Loucy (cell line): ENCODE measurements at regions not wholly inside any gene's neighbourhood (a gene's known extent, or its start where the extent isn't known, plus 50 kb on each side); places are given as distances from the start of the nearest gene placed in this dataset.

Experiments used
- H2AFZ ChIP-seq: fragments of 200-600 bp; sonication (generic); 2 replicates; pipeline ENCODE4 v1.6.0; 2016; ENCODE audit warnings: antibody characterized with exemption, mild to moderate bottlenecking, low read length, moderate library complexity
- H3F3A ChIP-seq: fragments of 200-600 bp; 2 replicates; pipeline ENCODE4 v1.6.0; 2016; ENCODE audit warnings: antibody characterized with exemption, low read depth, mild to moderate bottlenecking
- H3K27me3 ChIP-seq: fragments of 200-600 bp; sonication (generic); 2 replicates; pipeline ENCODE4 v1.6.1; 2014; ENCODE audit warnings: low read length, mild to moderate bottlenecking; ENCODE audit not compliant: insufficient read depth, poor library complexity, severe bottlenecking
- H3K36me3 ChIP-seq: fragments of 200-600 bp; sonication (generic); 2 replicates; pipeline ENCODE4 v1.6.1; 2016; ENCODE audit warnings: low read length; ENCODE audit not compliant: insufficient read depth
- H3K4me1 ChIP-seq: fragments of 200-600 bp; sonication (generic); 2 replicates; pipeline ENCODE4 v1.5.1; 2014; ENCODE audit warnings: low read length, mild to moderate bottlenecking; ENCODE audit not compliant: insufficient read depth, poor library complexity, severe bottlenecking
- H3K4me2 ChIP-seq: fragments of 200-600 bp; sonication (generic); 2 replicates; pipeline ENCODE4 v1.6.0; 2014; ENCODE audit warnings: antibody characterized with exemption, low read length, low read depth, mild to moderate bottlenecking; ENCODE audit not compliant: poor library complexity, severe bottlenecking
- H3K4me3 ChIP-seq: fragments of 200-600 bp; sonication (generic); 2 replicates; pipeline ENCODE4 v1.5.1; 2014; ENCODE audit warnings: low read length, mild to moderate bottlenecking, mixed read lengths; ENCODE audit not compliant: poor library complexity, severe bottlenecking
- H3K79me2 ChIP-seq: fragments of 200-600 bp; sonication (generic); 2 replicates; pipeline ENCODE4 v1.6.1; 2014; ENCODE audit warnings: low read length; ENCODE audit not compliant: insufficient read depth
- H3K9ac ChIP-seq: fragments of 200-600 bp; sonication (generic); 2 replicates; pipeline ENCODE4 v1.6.0; 2014; ENCODE audit warnings: mild to moderate bottlenecking, low read depth, low read length, moderate library complexity; ENCODE audit not compliant: poor library complexity, severe bottlenecking
- H3K9me2 ChIP-seq: fragments of 200-600 bp; sonication (generic); replicated peaks from 2 replicates; pipeline ENCODE4 v1.6.1; 2016; ENCODE audit warnings: low read depth, low read length, mixed read lengths
- H3K9me3 ChIP-seq: fragments of 200-600 bp; sonication (generic); 2 replicates; pipeline ENCODE4 v1.6.1; 2014; ENCODE audit warnings: mild to moderate bottlenecking, antibody characterized with exemption, low read length, low read depth; ENCODE audit not compliant: insufficient read depth
- H4K20me1 ChIP-seq: fragments of 200-600 bp; sonication (generic); 2 replicates; pipeline ENCODE4 v1.6.0; 2014; ENCODE audit warnings: antibody characterized with exemption, low read length, mild to moderate bottlenecking; ENCODE audit not compliant: insufficient read depth, poor library complexity, severe bottlenecking
- EZH2phosphoT487 ChIP-seq: fragments of 200-600 bp; IDR thresholded peaks from 2 replicates; pipeline ENCODE4 v1.6.1; 2018; ENCODE audit warnings: antibody characterized with exemption, mild to moderate bottlenecking, moderate library complexity, borderline replicate concordance
- TF ChIP-seq, protein P1 (sequence below): fragments of 200-600 bp; sonication (generic); conservative IDR thresholded peaks from 2 replicates; pipeline ENCODE4 v1.5.1; 2014; ENCODE audit warnings: mild to moderate bottlenecking, antibody characterized with exemption, low read length

GRCh38 chr5:123879071-123879470 lies 367.1 kb downstream of the CSNK1G3 start:
- Histone ChIP-seq H4K20me1 (no peaks in the 10 kb centered on the region), H3K4me2 (no peak overlapping the region), H3K9me2 (no peaks in the 10 kb centered on the region), H3K9ac (no peak overlapping the region), H3K4me3 (no peak overlapping the region), H3K4me1 (peaks cover 12% of the 10 kb centered on the region), H3K36me3 (no peaks in the 10 kb centered on the region), H3K79me2 (no peaks in the 10 kb centered on the region), H2AFZ (no peak overlapping the region), H3F3A (no peaks in the 10 kb centered on the region), H3K27me3 (no peaks in the 10 kb centered on the region), H3K9me3 (no peaks in the 10 kb centered on the region)
- TF ChIP-seq EZH2phosphoT487 = no peak
- TF ChIP-seq, protein P1, sequence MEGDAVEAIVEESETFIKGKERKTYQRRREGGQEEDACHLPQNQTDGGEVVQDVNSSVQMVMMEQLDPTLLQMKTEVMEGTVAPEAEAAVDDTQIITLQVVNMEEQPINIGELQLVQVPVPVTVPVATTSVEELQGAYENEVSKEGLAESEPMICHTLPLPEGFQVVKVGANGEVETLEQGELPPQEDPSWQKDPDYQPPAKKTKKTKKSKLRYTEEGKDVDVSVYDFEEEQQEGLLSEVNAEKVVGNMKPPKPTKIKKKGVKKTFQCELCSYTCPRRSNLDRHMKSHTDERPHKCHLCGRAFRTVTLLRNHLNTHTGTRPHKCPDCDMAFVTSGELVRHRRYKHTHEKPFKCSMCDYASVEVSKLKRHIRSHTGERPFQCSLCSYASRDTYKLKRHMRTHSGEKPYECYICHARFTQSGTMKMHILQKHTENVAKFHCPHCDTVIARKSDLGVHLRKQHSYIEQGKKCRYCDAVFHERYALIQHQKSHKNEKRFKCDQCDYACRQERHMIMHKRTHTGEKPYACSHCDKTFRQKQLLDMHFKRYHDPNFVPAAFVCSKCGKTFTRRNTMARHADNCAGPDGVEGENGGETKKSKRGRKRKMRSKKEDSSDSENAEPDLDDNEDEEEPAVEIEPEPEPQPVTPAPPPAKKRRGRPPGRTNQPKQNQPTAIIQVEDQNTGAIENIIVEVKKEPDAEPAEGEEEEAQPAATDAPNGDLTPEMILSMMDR = no peak

DNA sequence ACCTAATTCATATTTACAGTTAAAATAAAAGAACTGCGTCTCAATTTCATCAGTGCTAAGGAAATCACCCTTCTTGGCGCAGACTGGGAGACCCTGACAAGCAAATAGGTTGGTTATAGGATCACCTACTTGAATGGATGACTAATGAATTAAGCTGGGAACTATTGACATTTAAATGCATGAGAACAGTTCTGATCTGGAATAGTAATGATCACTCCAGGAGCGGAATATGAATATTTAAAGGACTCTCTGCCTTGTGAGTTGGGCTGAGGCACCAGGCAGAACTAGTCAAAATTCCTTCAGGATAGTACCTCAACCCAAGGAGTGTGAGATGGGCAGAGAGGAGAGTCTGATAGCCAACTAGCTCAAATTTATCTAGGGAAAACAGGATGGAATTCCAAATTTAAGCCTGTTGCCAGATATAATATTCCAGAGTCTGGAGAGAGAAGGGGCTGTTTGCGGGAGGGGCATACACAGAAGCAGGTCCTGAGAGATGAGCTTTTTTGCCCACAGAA lies 364.4 kb downstream of the CSNK1G3 start:
- no peak for TF ChIP-seq EZH2phosphoT487
- TF ChIP-seq, protein P1 = no peak
- Histone ChIP-seq H3K9ac (no peak overlapping the region), H3F3A (no peaks in the 10 kb centered on the region), H3K79me2 (no peaks in the 10 kb centered on the region), H2AFZ (peak overlapping the region; percentile 81; the same call in 1 of the 2 replicates), H3K27me3 (no peaks in the 10 kb centered on the region), H3K9me3 (no peaks in the 10 kb centered on the region), H3K36me3 (no peaks in the 10 kb centered on the region), H3K4me1 (peaks cover 12% of the 10 kb centered on the region), H3K4me2 (no peak overlapping the region), H3K4me3 (no peak overlapping the region), H4K20me1 (no peaks in the 10 kb centered on the region), H3K9me2 (no peaks in the 10 kb centered on the region)

DNA sequence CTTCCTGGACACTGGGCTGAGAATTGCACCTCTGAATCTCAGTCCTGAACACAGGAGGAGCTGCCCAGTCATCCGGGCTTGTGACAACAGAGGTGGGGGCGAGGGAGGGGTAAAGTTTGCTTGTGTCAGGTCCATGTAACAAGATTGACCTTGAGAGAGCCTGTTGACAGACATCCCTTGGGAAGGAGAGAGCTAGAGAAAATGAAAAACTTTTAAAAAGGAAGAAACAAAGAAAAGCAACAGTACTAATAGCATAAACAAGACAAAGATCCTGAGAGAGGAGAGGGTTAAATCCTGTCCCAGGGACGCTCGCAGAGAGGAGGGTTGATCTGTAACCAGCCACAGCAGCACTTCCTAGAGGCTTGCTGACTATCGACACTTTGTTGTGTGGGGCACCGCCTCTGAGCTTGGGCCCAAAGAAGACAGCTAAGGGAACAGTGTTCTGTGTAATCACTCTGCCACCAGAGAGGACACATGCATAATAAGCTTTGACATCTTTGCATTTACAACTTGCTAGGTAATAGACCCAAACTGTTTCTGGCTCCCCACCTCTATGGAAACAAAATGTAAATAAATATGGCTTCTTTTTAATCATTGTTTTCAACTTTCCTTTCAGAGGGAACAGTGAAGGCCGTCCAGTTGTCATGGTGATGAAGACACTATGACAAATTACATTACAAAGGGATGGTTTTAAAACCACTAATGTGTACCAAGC lies 363.7 kb downstream of the CSNK1G3 start:
- peaks cover 12% of the 10 kb centered on the region for H3K4me1 ChIP-seq
- H4K20me1 ChIP-seq = no peaks in the 10 kb centered on the region
- no peaks in the 10 kb centered on the region for H3K36me3 ChIP-seq
- H3F3A ChIP-seq = no peaks in the 10 kb centered on the region
- H3K9me3 ChIP-seq = no peaks in the 10 kb centered on the region
- H3K27me3 ChIP-seq = no peaks in the 10 kb centered on the region
- H3K4me2 ChIP-seq = peak overlapping the region; percentile 52
- H3K79me2 ChIP-seq = no peaks in the 10 kb centered on the region
- no peaks in the 10 kb centered on the region for H3K9me2 ChIP-seq
- H3K4me3 ChIP-seq = no peak overlapping the region
- TF ChIP-seq EZH2phosphoT487 = no peak
- TF ChIP-seq, protein P1 = no peak
- peak overlapping the region; percentile 81 for H2AFZ ChIP-seq
- peak overlapping the region; percentile 43 for H3K9ac ChIP-seq
